Spleen (tissue), 7 donors: ENCODE measurements at regions not wholly inside any gene's neighbourhood (a gene's known extent, or its start where the extent isn't known, plus 50 kb on each side); places are given as distances from the start of the nearest gene placed in this dataset.

Experiments used
- CTCF ChIP-seq, 11 experiments: fragments of 200-600 bp in 7 of 11; fragments of 450-650 bp in 4 of 11; sonication (generic) in 4 of 11; IDR thresholded peaks in 8 of 11; conservative IDR thresholded peaks in 3 of 11; 1 replicate in 7 of 11; 2 replicates in 4 of 11; pipeline versions ENCODE4 v1.4.0 to v1.8.0; 2016 to 2021; ENCODE audit warnings: antibody characterized with exemption in 11 of 11, inconsistent platforms in 4 of 11, mild to moderate bottlenecking in 1 of 11
- POLR2AphosphoS5 ChIP-seq, 3 donors: sonication (generic); formaldehyde crosslinking; IDR thresholded peaks; one replicate each; pipeline ENCODE4 v1.5.1; 2017; ENCODE audit warnings: antibody characterized with exemption in 3 of 3
- donor health status: DM: no; HTN: no; CAD: no; lungs with moderate emphysema.
- donor health status: DM: no; HTN: no; CAD: no.
- donor health status: DM: no; HTN: no; CAD: no.

- TF ChIP-seq CTCF (IDR thresholded peaks at IDR 0.05 in 8 of 11, conservative IDR thresholded peaks at IDR 0.05 in 3 of 11) = no peak
- no peak for TF ChIP-seq POLR2AphosphoS5 (IDR thresholded peaks at IDR 0.05)
These were observed 1460.3 kb upstream of the CADM2 start for GRCh38 chr3:83498361-83499016.
